ENCODE measurements at regions not wholly inside any gene's neighbourhood (a gene's known extent, or its start where the extent isn't known, plus 50 kb on each side); places are given as distances from the start of the nearest gene placed in this dataset.

- no peaks in the 10 kb centered on the region for H3K9me3 ChIP-seq (replicated peaks in 1 of 2; ENCODE audit: control insufficient read depth in 1 of 2, insufficient read depth in 1 of 2, low read length in 2 of 2)
Observed at GRCh38 chr4:121459026-121459425, 78.2 kb upstream of the QRFPR start.

DNA sequence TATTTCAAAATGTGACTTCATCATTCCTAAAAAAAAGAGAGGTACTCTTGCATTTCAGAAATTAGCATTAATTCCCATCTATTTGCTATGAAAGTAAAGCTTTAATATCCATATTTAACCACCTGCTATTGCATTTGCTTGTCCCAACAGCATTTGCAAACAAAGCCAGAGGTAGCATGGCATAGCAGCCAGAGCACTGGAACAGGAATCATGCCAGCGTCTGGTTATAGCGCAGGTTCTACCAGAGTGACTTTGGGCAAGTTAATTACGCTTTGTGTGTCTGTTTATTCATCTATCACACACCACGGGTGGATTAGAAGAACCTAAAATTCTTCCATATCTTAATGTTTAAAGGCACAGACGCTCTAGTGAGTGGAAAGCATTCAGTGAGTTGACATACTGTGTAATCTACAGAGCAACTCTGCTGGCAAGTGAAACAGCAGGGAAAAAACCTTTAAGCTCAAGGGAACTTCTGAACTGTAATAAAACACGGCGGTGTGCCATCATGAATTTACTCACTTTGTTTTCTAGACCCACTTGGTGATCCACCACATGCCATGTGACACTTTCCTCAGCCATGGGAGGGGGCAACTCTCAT lies 76.6 kb upstream of the QRFPR start:
- Mint-ChIP-seq H3K36me3 (no peaks in the 10 kb centered on the region), H3K4me3 (no peak overlapping the region), H3K4me1 (no peaks in the 10 kb centered on the region), H3K27me3 (ENCODE audit: low read depth in 3 of 3) (peaks cover 0 to 6% (median 3%) of the 10 kb centered on the region in 3 donors), H3K27ac (no peak overlapping the region), H3K9me3 (no peaks in the 10 kb centered on the region)
- no peaks in the 10 kb centered on the region for H3K36me3 ChIP-seq (replicated peaks in 1 of 2; ENCODE audit: control insufficient read depth in 1 of 2, insufficient read depth in 2 of 2, low read length in 2 of 2)
- no peaks in the 10 kb centered on the region for H4K20me1 ChIP-seq (ENCODE audit: insufficient read depth, low read length)
- H3K9me3 ChIP-seq (replicated peaks in 1 of 2; ENCODE audit: control insufficient read depth in 1 of 2, insufficient read depth in 1 of 2, low read length in 2 of 2) = no peaks in the 10 kb centered on the region
- H3K27ac ChIP-seq (ENCODE audit: low read depth in 1 of 2, low read length in 2 of 2) = no peak overlapping the region
- no peak overlapping the region for H3K4me2 ChIP-seq (replicated peaks; ENCODE audit: extremely low read depth, low read length, poor library complexity, severe bottlenecking)
- H3K27me3 ChIP-seq (ENCODE audit: control insufficient read depth in 2 of 2, insufficient read depth in 2 of 2, low read length in 2 of 2) = no peaks in the 10 kb centered on the region
- no peak for TF ChIP-seq CTCF (IDR thresholded peaks at IDR 0.05)
- H3K4me3 ChIP-seq (replicated peaks in 1 of 3; ENCODE audit: low read depth in 2 of 3, low read length in 3 of 3) = no peak overlapping the region
- H3K4me1 ChIP-seq (ENCODE audit: control insufficient read depth in 1 of 2, insufficient read depth in 2 of 2, low read length in 2 of 2) = no peaks in the 10 kb centered on the region
- H3K79me2 ChIP-seq (ENCODE audit: insufficient read depth, low read length) = no peaks in the 10 kb centered on the region
- H3K9ac ChIP-seq (ENCODE audit: insufficient read depth, low read length, poor library complexity, severe bottlenecking) = no peak overlapping the region
- 79% methylated on average over 2 of the region's 7 CpGs for WGBS (ENCODE audit: insufficient coverage)
- DNase-seq = no peak
- intact Hi-C loops (cut with micrococcal nuclease) = no loop called here
- no peak overlapping the region for H2AFZ ChIP-seq (ENCODE audit: insufficient read depth, low read depth, low read length, poor library complexity, severe bottlenecking)

More at GRCh38 chr4:121459026-121459425, 78.2 kb upstream of the QRFPR start:
- intact Hi-C loops (cut with micrococcal nuclease) = no loop called here
- H3K4me1 Mint-ChIP-seq = no peaks in the 10 kb centered on the region
- TF ChIP-seq CTCF (IDR thresholded peaks at IDR 0.05) = no peak
- H3K4me2 ChIP-seq (replicated peaks; ENCODE audit: extremely low read depth, low read length, poor library complexity, severe bottlenecking) = no peak overlapping the region
- no peaks in the 10 kb centered on the region for H3K36me3 Mint-ChIP-seq
- WGBS (ENCODE audit: insufficient coverage) = no CpG with 5 or more reads among the region's 2 CpGs
- no peaks in the 10 kb centered on the region for H3K79me2 ChIP-seq (ENCODE audit: insufficient read depth, low read length)
- H3K9me3 Mint-ChIP-seq = no peaks in the 10 kb centered on the region
- H3K27ac Mint-ChIP-seq = no peak overlapping the region
- DNase-seq = no peak
- H3K27ac ChIP-seq (ENCODE audit: low read depth in 1 of 2, low read length in 2 of 2) = no peak overlapping the region
- H3K27me3 Mint-ChIP-seq (ENCODE audit: low read depth in 3 of 3) = peaks cover 0 to 6% (median 2%) of the 10 kb centered on the region in 3 donors
- H3K36me3 ChIP-seq (replicated peaks in 1 of 2; ENCODE audit: control insufficient read depth in 1 of 2, insufficient read depth in 2 of 2, low read length in 2 of 2) = no peaks in the 10 kb centered on the region
- no peak overlapping the region for H3K4me3 Mint-ChIP-seq
- H3K4me1 ChIP-seq (ENCODE audit: control insufficient read depth in 1 of 2, insufficient read depth in 2 of 2, low read length in 2 of 2) = no peaks in the 10 kb centered on the region
- no peak overlapping the region for H3K4me3 ChIP-seq (replicated peaks in 1 of 3; ENCODE audit: low read depth in 2 of 3, low read length in 3 of 3)
- no peaks in the 10 kb centered on the region for H4K20me1 ChIP-seq (ENCODE audit: insufficient read depth, low read length)
- no peak overlapping the region for H2AFZ ChIP-seq (ENCODE audit: insufficient read depth, low read depth, low read length, poor library complexity, severe bottlenecking)
- no peak overlapping the region for H3K9ac ChIP-seq (ENCODE audit: insufficient read depth, low read length, poor library complexity, severe bottlenecking)
- no peaks in the 10 kb centered on the region for H3K27me3 ChIP-seq (ENCODE audit: control insufficient read depth in 2 of 2, insufficient read depth in 2 of 2, low read length in 2 of 2)

Measured in CD14-positive monocyte (primary cell).